ENCODE measurements at regions not wholly inside any gene's neighbourhood (a gene's known extent, or its start where the extent isn't known, plus 50 kb on each side); places are given as distances from the start of the nearest gene placed in this dataset.

DNA sequence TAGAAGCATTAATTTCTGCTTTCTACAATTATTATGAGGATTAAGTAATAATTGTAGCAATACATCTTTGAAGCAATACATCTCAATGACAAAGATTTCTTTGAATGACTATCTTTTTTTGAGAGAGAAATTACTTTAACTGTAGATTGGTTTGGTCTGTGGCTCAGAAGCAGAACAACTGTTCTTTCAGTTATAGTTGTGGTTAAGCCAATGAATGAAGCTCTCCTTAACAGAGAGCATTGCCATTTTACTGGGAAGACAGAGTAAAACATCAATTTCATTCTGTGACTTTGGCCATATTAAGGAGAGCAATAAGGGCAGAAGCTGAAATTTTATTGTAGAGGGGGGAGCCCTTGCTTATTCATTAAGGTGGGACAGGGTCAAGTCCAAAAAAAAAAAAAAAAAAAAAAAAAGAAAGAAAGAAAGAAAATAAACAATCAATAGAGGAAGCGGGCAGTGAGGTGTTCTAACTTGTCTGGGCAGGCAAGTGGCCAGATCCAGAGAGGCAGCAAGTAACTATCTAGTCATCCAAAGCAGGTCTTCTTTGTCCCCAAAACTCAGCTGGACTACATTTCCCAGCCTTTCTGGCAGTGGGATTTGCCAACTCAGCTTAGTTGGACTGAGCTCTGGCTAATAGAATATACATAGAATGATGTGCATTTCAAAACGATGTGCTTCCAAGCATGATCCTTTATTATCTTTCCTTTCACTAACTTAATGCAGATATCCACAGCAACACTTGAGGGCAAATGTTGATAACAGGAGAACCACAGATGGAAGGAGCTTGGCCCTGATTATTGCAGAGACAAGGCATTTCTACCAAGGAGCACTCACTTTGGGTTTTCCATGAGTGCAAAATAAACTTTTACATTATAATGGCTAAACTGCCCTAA, 462.7 kb upstream of the CDH20 start:
- intact Hi-C loops (cut with micrococcal nuclease), result no loop called here
- DNase-seq (no peak), ATAC-seq (no peak)

DNA sequence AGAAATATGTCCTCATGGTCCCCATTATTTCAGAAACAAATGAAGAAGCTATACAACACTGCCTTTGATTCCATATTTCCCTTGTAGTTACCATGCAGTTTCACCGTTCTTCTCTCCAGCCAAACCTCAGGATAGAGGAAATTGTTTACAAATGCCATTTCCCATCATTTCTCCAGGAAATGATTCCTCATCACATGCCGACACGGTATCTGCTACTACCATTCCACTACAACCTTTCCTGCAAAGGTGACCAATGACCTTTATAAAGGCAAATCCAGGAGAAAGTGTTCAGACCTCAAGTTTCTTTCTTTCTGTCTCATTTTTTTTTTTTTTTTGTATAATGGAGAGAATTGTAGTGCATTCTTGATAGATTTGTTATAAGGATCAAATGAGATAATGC, 460.8 kb upstream of the CDH20 start:
- no peak for DNase-seq
- intact Hi-C loops (cut with micrococcal nuclease), result no loop called here
- ATAC-seq, result no peak

DNA sequence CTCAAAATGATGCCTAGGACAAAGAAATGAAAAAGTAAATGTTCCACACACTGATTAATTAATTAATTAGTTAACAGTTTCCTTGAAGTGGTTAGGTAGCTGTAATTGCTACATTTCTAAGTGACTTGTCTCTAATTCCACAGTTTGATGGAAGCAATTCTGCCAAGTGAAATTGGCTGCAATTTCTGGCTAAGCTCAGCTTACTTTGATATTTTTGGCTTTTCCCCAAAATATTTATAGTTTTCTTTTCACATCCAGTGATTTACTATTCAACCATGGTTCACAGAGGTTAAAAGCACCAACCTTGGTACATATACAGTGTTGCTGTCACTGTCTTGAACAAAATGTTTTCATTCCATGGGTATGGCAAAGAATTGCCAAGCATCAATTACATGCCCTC, 459.5 kb upstream of the CDH20 start:
- intact Hi-C loops (cut with micrococcal nuclease), result no loop called here
- DNase-seq (no peak), ATAC-seq (no peak)

GRCh38 chr18:60875957-60876507, 457.2 kb upstream of the CDH20 start:
- intact Hi-C loops (cut with micrococcal nuclease), result no loop called here
- ATAC-seq (no peak), DNase-seq (no peak)

GRCh38 chr18:60880184-60880583, 453.0 kb upstream of the CDH20 start:
- intact Hi-C loops (cut with micrococcal nuclease), result no loop called here
- no peak for ATAC-seq
- no peak for DNase-seq

DNA sequence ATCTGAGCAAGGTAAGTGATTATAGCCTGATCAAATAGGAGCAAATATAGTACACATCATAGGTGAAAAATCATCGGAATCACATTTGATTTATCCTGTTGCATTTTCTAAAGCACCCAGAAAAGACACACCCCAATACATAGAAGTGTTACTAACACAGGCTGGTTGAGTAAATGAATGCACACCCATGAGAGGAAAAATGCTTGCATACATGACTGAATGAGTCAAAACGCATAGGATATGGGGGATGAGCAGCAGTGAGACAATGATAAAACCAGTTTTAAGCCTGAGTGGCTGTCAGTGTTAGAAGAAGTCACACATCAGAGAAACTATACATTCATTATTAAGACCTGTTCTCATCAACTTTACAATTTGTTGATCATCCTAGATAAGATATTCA, 449.6 kb upstream of the CDH20 start:
- ATAC-seq (no peak), DNase-seq (no peak)
- intact Hi-C loops (cut with micrococcal nuclease), result no loop called here

- intact Hi-C loops (cut with micrococcal nuclease), result no loop called here
- ATAC-seq, result no peak
- no peak for DNase-seq
Measured at GRCh38 chr18:60888071-60888624, 445.1 kb upstream of the CDH20 start.

DNA sequence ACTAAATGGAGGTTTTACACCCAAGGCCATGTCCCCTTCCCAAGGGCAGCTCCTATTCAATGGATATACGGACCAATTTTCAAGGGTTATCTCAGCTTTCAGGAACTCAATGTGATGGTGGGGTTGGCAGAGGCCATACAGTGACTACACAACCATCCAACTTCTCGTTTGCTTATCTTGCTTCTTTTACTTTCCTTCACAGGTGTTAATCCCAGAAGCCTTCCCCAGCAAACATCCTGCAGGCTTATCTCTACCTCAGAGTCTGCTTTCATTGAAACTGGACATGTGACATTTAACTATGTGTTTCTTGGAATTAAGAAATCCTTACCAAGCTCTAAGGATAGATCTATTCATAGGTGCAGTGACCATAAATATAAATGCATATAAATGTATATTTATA, 443.8 kb upstream of the CDH20 start:
- intact Hi-C loops (cut with micrococcal nuclease), result no loop called here
- no peak for DNase-seq
- no peak for ATAC-seq

- ATAC-seq, result no peak
- intact Hi-C loops (cut with micrococcal nuclease), result no loop called here
- DNase-seq, result no peak
Measured at GRCh38 chr18:60891936-60892335, 441.3 kb upstream of the CDH20 start.

GRCh38 chr18:60892441-60892840, 440.8 kb upstream of the CDH20 start:
- ATAC-seq (no peak), DNase-seq (no peak)
- intact Hi-C loops (cut with micrococcal nuclease), result no loop called here

DNA sequence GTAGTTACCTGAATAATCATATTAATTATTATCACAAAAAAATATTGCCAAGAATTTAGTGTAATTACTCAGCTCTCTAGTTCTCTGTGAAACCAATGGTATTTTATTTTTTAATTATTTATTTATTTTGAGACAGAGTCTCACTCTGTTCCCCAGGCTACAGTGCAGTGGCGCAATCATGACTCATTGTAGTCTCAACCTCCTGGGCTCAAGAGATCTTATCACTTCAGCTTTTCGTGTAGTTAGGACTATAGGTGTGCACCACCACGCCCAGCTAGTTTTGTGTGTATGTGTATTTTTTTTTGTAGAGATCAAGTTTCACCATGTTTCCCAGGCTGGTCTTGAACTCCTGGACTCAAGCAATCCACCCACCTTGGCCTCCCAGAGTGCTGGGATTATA, 440.4 kb upstream of the CDH20 start:
- no peak for ATAC-seq
- intact Hi-C loops (cut with micrococcal nuclease), result no loop called here
- DNase-seq, result no peak

DNA sequence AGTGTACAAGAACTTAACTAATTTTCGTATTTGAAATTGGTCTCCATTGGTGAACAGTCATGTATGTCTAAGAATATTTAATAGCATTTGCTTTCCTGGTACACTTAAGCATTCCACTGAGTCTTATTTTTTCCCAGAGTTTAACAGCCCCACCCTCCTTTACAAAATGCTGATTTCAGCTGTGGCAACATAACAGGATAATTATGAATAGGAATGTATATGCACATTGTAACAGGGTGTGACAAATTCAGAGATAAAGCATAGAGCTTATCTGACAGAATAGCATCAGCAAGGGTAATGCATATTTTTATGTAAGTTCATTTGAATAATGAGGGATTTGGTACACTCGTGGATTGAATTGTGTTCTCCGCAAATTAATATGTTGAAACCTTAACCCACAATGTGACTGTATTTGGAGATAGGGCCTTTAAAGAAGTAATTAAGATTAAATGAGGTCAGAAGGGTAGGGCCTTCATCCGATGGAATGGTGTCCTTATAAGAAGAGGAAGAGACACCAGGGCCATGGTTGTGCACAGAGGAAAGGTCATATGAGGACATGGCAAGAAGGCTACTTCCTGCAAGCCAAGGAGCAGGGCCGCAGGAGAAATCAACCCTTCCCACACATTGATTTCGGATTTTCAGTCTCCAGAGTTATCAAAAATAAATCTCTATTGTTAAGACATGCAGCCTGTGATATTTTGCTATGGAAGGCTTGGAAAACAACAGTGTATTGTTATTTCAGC, 439.7 kb upstream of the CDH20 start:
- DNase-seq (no peak), ATAC-seq (no peak)
- intact Hi-C loops (cut with micrococcal nuclease), result no loop called here

DNA sequence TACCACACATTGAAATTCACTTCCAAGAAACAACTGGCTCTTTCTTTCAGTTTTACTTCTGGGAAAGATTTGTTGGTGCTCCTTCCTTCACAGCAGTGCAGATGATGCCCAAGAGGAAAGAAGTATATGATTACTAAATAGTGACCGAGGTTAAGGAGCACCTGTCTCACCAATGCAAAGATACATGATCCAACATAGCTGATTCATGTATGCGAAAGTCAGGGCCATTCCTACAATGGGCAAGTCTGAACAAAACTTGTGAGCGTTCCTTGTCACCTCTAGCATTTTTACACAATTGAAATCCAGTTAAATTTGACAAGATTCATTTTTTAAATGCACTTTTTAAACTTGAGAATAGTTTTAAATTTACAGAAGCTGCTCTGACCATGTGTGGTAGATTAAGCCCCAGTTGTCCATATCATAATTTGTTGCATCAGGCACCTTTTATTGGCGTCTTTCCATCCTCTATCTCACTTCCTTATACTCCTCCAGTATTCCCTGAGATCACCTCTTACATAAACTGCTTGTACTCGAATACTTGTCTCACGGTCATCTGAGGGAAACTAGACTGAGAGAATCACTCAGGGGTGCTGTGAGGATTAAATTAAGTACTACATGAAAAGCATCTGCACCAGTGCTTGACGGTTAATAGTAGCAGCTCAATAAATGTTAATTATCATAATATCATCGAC, 438.8 kb upstream of the CDH20 start:
- ATAC-seq, result no peak
- DNase-seq, result no peak
- intact Hi-C loops (cut with micrococcal nuclease), result no loop called here

GRCh38 chr18:60895181-60895580, 438.0 kb upstream of the CDH20 start:
- no peak for ATAC-seq
- DNase-seq, result no peak

GRCh38 chr18:60898111-60898510, 435.1 kb upstream of the CDH20 start:
- no peak for ATAC-seq

More at GRCh38 chr18:60895181-60895580, 438.0 kb upstream of the CDH20 start:
- intact Hi-C loops (cut with micrococcal nuclease), result no loop called here

GRCh38 chr18:60905699-60906098, 427.5 kb upstream of the CDH20 start:
- ATAC-seq, result no peak
- DNase-seq, result no peak
- intact Hi-C loops (cut with micrococcal nuclease), result no loop called here

More at GRCh38 chr18:60898111-60898510, 435.1 kb upstream of the CDH20 start:
- no peak for DNase-seq
- intact Hi-C loops (cut with micrococcal nuclease), result no loop called here

DNA sequence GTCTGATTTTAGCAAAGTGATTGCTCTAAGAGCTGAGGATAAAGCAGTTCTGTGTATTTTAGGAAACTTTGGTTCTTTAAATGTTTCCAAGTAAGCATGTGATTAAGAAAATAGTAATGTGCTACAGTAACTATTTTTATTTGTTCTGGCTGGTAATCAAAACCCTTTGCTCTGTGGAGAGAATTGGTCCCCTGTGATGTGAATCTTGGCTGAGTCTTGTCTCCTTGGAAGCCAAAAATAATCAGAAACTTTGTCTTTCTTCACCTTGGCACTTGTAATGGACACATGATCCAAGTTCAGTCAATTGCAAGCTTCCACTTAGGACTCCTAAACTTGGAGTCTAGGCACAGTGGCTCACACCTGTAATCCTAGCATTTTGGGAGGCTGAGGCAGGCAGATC, 422.7 kb upstream of the CDH20 start:
- DNase-seq (no peak), ATAC-seq (no peak)
- intact Hi-C loops (cut with micrococcal nuclease), result no loop called here

- ATAC-seq, result no peak
- no peak for DNase-seq
Measured at GRCh38 chr18:60911504-60911903, 421.7 kb upstream of the CDH20 start.

GRCh38 chr18:60915160-60915559, 418.1 kb upstream of the CDH20 start:
- no peak for ATAC-seq
- no peak for DNase-seq
- intact Hi-C loops (cut with micrococcal nuclease), result no loop called here

More at GRCh38 chr18:60911504-60911903, 421.7 kb upstream of the CDH20 start:
- intact Hi-C loops (cut with micrococcal nuclease), result no loop called here
